ENCODE measurements at regions not wholly inside any gene's neighbourhood (a gene's known extent, or its start where the extent isn't known, plus 50 kb on each side); places are given as distances from the start of the nearest gene placed in this dataset.

- peaks cover 57% of the 10 kb centered on the region for H3K27me3 Mint-ChIP-seq
- H3K4me1 Mint-ChIP-seq (ENCODE audit: unreplicated experiment): peaks cover 43% of the 10 kb centered on the region
- peaks cover 10% of the 10 kb centered on the region for H3K36me3 Mint-ChIP-seq
- peak overlapping the region; percentile 6 for H3K4me3 Mint-ChIP-seq
- no peak for DNase-seq (ENCODE audit: extremely low spot score, unreplicated experiment)
- H3K9me3 Mint-ChIP-seq: no peaks in the 10 kb centered on the region
- H3K27ac Mint-ChIP-seq: no peak overlapping the region
- no peak for TF ChIP-seq CTCF (conservative IDR thresholded peaks at IDR 0.05)
Measured at GRCh38 chr15:69751566-69751965, 298.9 kb downstream of the RPLP1 start.

GRCh38 chr15:69753867-69754266, 301.2 kb downstream of the RPLP1 start:
- H3K27me3 Mint-ChIP-seq: peaks cover 52% of the 10 kb centered on the region
- no peaks in the 10 kb centered on the region for H3K9me3 Mint-ChIP-seq
- TF ChIP-seq CTCF (conservative IDR thresholded peaks at IDR 0.05): no peak
- no peak overlapping the region for H3K27ac Mint-ChIP-seq
- H3K4me3 Mint-ChIP-seq: no peak overlapping the region
- peaks cover 10% of the 10 kb centered on the region for H3K36me3 Mint-ChIP-seq
- no peak for DNase-seq (ENCODE audit: extremely low spot score, unreplicated experiment)
- H3K4me1 Mint-ChIP-seq (ENCODE audit: unreplicated experiment): peaks cover 38% of the 10 kb centered on the region

GRCh38 chr15:69754313-69754712, 301.7 kb downstream of the RPLP1 start:
- H3K27ac Mint-ChIP-seq: no peak overlapping the region
- no peaks in the 10 kb centered on the region for H3K9me3 Mint-ChIP-seq
- H3K4me3 Mint-ChIP-seq: no peak overlapping the region
- no peak for TF ChIP-seq CTCF (conservative IDR thresholded peaks at IDR 0.05)
- peaks cover 38% of the 10 kb centered on the region for H3K4me1 Mint-ChIP-seq (ENCODE audit: unreplicated experiment)
- peaks cover 50% of the 10 kb centered on the region for H3K27me3 Mint-ChIP-seq
- DNase-seq (ENCODE audit: extremely low spot score, unreplicated experiment): no peak
- peaks cover 10% of the 10 kb centered on the region for H3K36me3 Mint-ChIP-seq

GRCh38 chr15:69755551-69756310, 303.1 kb downstream of the RPLP1 start:
- Mint-ChIP-seq H3K27ac (no peak overlapping the region), H3K27me3 (peaks cover 54% of the 10 kb centered on the region), H3K36me3 (peaks cover 10% of the 10 kb centered on the region), H3K4me1 (ENCODE audit: unreplicated experiment) (peaks cover 37% of the 10 kb centered on the region), H3K9me3 (no peaks in the 10 kb centered on the region), H3K4me3 (no peak overlapping the region)
- no peak for DNase-seq (ENCODE audit: extremely low spot score, unreplicated experiment)
- no peak for TF ChIP-seq CTCF (conservative IDR thresholded peaks at IDR 0.05)

- Mint-ChIP-seq H3K4me3 (no peak overlapping the region), H3K36me3 (peaks cover 10% of the 10 kb centered on the region), H3K27me3 (peaks cover 53% of the 10 kb centered on the region), H3K27ac (no peak overlapping the region), H3K4me1 (ENCODE audit: unreplicated experiment) (peaks cover 30% of the 10 kb centered on the region), H3K9me3 (no peaks in the 10 kb centered on the region)
- DNase-seq (ENCODE audit: extremely low spot score, unreplicated experiment): no peak
- no peak for TF ChIP-seq CTCF (conservative IDR thresholded peaks at IDR 0.05)
Measured at GRCh38 chr15:69756440-69756839, 303.8 kb downstream of the RPLP1 start.

Measured in type B pancreatic cell (in vitro differentiated cells).